AML-193 (cell line): ENCODE measurements at regions not wholly inside any gene's neighbourhood (a gene's known extent, or its start where the extent isn't known, plus 50 kb on each side); places are given as distances from the start of the nearest gene placed in this dataset.
"Not testable (repeated sequence)": the region's sequence is repeated elsewhere in the genome, so short reads cannot be mapped to it uniquely, and the experiment has no call there.

Experiments used
- DNase-seq, 2 experiments: peaks; one replicate each; lab custom pipeline; 2025; lab: John Stamatoyannopoulos, UW

- DNase-seq, result no peak
Measured at GRCh38 chr10:121270906-121271305, 327.3 kb downstream of the FGFR2 start.

- no peak for DNase-seq
Measured at GRCh38 chr10:121276046-121276445, 322.2 kb downstream of the FGFR2 start.

DNA sequence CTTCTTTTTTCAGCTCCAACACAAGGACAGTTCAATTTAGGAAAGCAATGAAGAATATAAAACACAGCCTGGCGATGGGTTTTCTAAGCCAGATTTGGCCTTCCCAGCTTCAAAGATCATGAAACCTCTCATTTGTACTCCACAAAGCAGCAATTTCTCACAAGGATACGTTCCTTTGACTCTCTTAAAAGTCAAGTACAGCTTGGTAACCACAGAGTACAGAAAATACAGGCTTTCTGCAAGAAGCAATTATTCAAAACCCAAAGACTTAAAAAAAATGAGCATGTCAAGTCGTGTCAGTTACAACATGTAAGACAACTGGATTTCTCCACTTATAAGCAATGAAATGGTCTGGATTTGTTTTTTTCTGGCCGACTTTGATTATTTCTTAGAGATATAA, 321.4 kb downstream of the FGFR2 start:
- DNase-seq, result no peak

- DNase-seq, result not testable (repeated sequence)
Measured at GRCh38 chr10:121278386-121278785, 319.9 kb downstream of the FGFR2 start.

- DNase-seq, result no peak
Measured at GRCh38 chr10:121281576-121281975, 316.7 kb downstream of the FGFR2 start.

GRCh38 chr10:121282264-121282663, 316.0 kb downstream of the FGFR2 start:
- no peak for DNase-seq

GRCh38 chr10:121282797-121283515, 315.3 kb downstream of the FGFR2 start:
- no peak for DNase-seq

DNA sequence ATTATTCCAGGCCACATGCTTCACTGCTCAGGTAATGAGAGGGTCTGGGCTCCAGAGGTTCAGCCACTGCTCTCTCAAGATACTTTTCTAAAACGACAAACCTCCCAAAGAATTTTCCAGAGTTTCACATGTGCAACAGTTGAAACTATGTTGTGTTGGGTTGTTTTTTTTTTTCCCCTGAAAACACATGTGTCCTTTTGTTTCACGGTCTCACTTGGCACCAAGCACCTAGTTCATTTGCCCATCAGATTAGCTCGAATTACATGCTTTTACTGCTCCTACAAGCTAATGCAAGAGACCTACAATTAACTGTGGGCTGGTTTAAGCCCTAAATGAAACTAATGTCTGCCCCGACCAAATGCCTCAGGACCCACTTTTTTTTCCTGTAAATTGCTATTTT, 313.3 kb downstream of the FGFR2 start:
- DNase-seq, result no peak

DNA sequence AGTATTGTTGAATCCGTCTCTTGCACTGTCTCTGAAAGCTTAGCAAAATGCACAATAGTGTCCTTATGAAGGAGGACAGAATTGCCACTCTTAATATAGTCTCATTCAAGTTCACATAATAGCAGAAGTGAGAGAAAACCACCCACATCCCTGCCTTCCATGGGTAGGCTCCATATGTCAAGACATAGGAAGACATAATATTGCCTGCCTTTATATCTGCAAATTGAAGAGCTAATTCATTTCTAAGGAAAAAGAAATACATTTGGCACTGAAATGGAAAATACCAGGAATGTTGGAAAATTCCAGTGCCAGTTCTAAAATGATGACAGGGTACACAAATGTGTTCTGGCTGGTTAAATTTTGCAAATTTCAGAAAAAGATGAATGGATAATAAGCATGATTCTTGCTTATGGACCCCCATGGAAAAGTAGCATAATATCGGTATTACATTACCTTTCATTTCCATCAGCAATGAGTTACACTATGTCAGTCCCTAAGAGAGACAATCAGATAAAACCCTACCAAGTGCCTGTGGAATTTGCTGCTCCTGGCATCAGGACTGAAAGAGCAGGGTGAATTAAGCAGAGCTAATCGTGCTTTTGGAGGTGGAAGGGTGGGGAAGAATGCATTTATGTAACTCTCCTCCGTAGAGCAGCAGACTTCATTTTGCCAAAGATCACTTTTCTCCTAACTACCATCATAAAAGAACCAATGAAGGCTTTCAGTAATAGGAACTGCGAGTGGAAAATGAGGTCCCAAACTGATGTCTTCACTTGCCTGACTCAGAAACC, 312.6 kb downstream of the FGFR2 start:
- DNase-seq, result no peak

- DNase-seq, result no peak
Measured at GRCh38 chr10:121288011-121288410, 310.2 kb downstream of the FGFR2 start.

DNA sequence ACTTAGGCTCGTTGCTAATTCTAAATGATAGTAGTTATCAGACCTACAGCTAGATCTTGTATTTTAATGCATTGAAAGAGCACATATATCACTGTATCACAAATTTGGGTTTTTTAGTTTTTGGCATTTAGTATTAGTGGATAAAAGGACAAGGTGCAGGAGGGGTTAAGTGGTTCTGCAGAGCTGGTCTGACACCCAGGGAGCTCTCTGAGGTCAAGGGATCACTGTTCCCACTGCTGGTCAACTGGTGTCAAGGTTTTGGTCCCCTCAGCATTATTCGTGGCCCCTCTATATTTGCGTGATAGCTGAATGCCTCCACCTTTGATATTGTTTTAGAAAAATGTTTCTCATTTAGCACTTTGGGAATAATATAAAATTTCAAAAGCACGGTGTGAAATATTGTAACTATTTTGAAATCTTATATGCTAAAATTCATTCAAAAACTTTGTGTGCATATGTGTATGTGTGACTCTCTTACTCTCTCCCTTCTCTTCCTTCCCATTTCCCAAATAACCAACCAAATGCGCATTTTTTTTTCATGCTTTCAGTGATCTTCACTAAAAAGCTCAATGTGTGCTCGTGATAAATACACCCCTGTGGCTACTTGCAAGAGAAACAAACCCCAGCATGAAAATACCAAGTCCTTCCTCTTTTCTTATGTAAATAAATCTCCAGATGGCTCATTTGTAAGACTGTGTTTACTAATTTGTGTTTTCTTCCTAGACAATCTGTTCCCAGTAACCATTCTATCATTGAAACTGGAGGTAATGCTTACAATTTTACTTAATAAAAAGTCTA, 309.2 kb downstream of the FGFR2 start:
- no peak for DNase-seq

DNA sequence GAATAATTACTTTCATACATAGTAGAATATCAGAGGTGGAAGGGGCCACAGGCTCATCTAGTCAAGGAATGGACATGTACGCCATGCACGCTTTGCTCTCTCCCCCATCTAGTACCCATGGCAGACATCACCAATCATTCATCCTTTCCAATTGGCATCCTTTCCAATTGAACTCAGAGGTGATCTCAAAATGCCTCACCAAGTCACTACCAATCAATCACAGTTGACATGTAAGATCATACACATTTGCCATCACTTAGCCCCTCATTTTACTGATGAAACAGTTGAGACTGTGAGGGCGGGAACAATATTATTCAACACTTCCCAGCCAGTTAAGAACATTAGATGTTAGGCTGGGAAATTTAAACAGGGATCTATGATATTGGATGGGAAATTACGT, 308.4 kb downstream of the FGFR2 start:
- no peak for DNase-seq

GRCh38 chr10:121290674-121291073, 307.6 kb downstream of the FGFR2 start:
- DNase-seq, result no peak

GRCh38 chr10:121291376-121291775, 306.9 kb downstream of the FGFR2 start:
- no peak for DNase-seq

DNA sequence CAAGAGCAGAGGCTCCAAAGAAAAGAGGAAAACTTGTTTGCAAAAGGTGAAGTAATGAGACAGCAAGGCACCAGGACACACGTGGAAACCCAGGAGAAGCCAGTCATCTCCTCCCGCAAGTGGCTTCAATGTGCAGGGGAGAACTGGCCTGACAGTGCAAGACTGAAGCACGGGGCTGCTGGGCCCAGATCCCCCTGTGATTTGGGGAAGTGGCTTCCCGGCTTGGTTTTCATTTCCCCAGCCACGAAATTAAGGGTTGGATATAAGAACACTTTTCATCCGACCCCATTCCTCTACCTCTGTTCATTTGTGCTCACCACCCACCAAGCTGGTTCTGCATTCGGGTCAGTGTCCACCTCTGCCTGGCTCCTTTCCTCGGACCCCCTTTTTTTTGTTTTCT, 306.4 kb downstream of the FGFR2 start:
- DNase-seq, result no peak

GRCh38 chr10:121292321-121292720, 305.9 kb downstream of the FGFR2 start:
- DNase-seq, result no peak

DNA sequence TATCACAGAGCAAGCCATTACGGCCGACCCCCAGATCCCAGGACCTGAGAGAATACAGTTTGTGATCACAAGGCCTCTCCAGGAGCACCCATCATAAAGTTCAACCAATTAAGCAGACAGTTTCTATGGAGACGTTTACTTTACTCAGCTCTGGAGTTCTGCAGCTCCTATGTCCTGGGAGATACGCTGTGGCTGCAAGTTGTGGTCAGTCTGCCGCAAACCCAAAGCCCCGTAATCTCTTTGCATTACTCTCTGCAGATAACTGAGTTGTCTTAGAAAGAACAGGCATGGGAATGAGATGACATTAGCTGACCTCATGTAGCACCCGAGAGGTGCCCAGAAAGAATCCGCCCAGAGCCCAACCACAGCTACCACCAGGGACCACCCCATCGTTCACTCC, 305.1 kb downstream of the FGFR2 start:
- DNase-seq, result no peak

GRCh38 chr10:121294630-121295029, 303.6 kb downstream of the FGFR2 start:
- no peak for DNase-seq

- no peak for DNase-seq
Measured at GRCh38 chr10:121296378-121296777, 301.9 kb downstream of the FGFR2 start.

DNA sequence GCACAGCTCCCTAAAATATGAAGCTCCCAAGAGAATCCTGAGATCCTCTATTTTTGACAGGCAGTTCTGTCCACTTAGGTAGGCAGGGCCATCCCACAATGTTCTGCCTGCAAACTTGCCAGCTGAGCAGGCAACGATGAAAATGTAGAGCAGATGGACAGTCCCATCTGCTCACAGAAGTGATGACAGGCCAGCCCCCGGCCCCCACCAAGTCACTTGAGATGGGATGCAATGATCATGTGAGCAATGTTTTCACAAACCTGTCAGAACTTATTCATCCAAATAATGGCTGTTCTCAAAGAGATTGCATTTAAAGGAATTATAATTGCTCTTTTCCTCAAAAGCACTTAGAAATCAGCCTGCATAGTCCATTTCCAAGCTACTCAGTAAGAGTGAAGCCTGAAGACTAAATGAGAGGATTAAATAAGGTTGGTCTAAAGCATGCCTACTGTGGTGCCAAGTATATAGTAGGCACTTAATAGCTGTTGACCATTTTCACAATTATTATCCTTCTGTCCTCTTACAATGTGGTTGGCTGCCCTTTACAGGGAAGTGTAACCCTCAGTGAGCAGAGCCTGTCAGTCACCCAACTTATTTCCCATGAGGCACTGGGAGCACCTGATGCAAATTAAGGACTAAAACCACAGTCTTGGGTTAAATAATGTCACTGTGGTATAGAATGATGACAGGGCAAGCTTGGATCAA, 301.2 kb downstream of the FGFR2 start:
- DNase-seq, result no peak

GRCh38 chr10:121300723-121301122, 297.5 kb downstream of the FGFR2 start:
- DNase-seq, result no peak

DNA sequence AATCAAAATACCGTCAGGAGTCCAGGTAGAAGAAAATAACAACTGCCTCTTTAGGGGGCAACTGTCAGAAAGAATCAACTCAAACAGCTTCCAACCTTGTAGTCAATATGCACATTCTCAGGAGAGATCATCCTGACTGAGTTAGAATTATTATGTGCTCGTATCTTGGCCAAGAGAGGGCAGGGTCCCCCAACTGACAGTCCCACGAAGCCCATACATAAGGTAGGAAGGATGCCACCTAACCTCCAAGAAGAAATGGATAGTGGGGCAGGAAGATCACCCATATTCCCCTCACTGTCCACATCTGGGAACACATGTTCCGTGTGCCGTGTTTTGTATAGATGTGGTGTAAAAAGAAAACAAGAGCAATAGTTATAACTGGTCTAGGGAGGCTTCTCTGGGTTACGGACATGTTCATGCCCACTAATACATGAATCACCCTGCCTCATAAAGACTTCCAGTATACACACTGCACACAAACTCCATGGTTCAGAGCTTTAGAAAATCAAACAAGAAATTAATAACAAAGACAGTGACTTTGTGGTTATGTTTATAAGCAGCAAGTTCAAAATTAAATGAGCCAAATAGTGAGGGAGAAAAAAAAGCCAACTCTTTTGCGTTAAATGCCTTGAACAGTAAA, 295.6 kb downstream of the FGFR2 start:
- DNase-seq, result no peak
